B cell (primary cell): ENCODE measurements at regions not wholly inside any gene's neighbourhood (a gene's known extent, or its start where the extent isn't known, plus 50 kb on each side); places are given as distances from the start of the nearest gene placed in this dataset.

ENCODE experiments used
- CTCF ChIP-seq: fragments of 200-600 bp; IDR thresholded peaks from one replicate; pipeline ENCODE4 v1.8.0; 2022; ENCODE audit warnings: antibody characterized with exemption, mild to moderate bottlenecking
- EZH2 ChIP-seq: IDR thresholded peaks from 2 replicates; pipeline ENCODE4 v1.6.1; 2012; ENCODE audit warnings: borderline replicate concordance, low read depth, mild to moderate bottlenecking, moderate library complexity, low read length; ENCODE audit not compliant: insufficient read depth, poor library complexity, severe bottlenecking

- TF ChIP-seq CTCF (no peak), EZH2 (no peak)
Observed at GRCh38 chrX:17990532-17990931, 129.4 kb upstream of the RAI2 start.
